ENCODE measurements at regions not wholly inside any gene's neighbourhood (a gene's known extent, or its start where the extent isn't known, plus 50 kb on each side); places are given as distances from the start of the nearest gene placed in this dataset.

DNA sequence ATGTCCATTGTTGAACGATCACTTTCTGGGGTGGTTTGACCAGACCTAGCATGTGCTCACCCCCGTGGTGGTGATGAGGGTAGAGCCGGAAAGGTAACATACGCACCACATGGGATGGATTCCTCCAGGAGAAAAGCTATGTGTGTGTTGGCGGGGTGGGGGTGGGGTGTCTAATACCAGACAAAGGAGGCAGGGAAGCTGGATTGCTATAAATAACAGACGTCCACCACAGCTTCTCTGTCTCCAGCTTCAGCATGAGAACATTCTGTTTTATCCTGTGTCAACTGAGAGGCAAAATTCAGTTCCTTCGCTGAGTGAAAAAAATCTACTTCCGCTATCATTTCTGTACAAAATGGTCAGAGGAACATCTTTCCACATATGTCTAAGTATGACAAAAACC is 151.0 kb downstream of the PCSK1 start:
- DNase-seq: no peak

DNA sequence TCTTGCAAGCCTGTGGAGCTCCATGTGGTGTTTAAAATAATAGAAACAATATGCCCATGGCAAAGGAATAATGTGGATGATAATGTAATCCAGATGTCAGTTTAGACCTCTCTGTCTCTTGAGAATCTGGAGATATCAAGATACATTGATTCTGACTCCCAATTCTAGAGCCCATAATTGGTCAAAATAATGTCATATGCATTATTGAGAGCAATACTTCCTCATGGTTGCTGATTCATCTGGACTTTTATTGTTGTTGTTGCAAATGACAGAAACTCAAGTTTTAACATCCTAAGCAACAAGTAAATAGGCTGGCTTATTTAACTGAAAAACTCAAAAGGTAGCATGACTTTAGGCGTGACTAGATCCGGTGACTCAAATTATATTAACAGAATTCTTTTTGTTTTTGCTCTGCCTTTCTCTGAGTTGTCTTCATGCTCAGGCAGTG is 152.1 kb downstream of the PCSK1 start:
- no peak for DNase-seq

DNA sequence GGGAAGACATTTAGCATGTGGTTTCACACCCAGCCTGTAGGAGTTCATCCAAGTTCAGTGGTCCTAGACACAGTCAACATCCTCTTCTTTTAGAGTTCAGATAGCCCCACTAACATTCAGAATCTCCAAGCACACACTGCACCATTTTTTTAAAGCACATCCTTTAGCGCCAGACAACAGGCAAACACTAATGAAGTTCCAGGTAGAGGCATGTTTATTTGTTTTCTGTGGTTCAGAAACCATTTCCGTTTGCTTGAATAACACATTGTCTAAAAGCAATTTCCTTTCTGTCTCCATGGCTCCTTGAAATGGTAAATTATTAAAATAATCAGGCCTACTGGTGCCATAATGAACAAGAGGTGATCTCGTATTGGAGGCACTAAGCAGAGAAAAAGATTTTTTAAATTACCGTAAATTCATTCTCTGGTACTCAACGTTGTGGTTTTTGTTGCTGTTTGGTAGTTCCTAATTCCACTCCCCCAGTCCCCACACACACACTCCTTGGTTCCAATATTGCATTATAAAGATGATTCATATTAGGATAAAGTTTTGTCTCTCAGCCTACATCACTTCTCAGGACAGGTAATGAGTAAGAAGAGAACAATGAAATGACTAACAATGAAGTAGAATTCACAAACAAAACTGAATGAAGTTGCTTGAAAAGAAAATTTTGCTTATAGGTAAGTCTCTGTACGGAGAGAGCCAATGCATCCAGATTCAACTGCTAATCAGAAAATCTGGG is 153.1 kb downstream of the PCSK1 start:
- DNase-seq: no peak

DNA sequence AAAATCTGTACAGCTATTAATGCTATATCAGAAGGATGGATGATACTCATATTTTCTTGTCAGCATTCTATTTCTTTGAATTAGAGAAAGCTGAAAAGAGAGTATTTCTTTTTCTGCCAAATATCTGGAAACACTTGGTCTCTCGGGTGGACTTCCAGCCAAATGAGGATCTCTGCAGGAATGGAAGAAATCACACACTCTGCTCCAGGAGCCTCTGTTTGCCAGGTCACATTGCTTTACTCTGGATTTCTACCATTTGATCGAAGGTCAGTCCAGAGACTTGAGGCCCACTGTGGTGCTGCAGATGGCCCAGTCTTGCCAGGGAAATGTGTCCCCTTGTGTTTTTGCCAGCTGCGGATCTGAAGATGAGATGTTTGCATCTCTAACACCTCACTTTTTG is 154.1 kb downstream of the PCSK1 start:
- DNase-seq: no peak

DNA sequence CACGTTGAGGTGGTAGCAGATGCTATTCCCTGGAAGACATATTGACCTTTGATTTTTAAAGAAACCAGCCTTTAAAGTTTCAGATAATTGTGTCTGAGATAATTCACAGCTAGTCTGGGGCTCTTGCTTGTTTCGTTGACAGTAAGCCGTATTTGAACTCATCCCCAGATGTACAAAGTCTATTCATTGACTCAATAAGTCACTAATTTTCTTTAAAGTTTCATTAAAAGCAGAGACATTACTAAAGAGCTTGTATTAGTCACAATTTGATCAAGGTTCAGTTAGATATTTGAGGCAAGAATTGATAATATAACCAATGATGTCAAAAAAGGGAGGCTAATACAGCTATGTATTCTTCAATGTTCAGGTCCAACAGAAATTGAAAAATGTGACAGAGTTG is 158.0 kb downstream of the PCSK1 start:
- DNase-seq: no peak

DNA sequence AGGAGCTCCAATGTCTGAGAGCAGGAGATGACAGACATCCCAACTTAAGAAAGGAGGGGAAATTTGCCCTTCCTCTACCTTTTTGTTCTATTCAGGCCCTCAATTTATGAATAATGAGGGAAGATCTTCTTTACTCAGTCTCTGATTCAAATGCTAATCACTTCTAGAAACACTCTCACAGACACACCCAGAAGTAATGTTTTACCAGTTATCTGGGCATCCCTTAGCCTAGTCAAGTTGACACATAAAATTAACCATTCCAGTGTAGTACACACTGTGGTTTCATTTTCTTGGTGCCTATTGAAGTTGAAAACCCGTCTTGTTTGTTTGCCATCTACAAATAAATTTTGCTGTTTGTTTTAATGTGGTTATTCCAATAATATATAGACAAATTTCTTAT is 167.6 kb downstream of the PCSK1 start:
- DNase-seq: no peak

DNA sequence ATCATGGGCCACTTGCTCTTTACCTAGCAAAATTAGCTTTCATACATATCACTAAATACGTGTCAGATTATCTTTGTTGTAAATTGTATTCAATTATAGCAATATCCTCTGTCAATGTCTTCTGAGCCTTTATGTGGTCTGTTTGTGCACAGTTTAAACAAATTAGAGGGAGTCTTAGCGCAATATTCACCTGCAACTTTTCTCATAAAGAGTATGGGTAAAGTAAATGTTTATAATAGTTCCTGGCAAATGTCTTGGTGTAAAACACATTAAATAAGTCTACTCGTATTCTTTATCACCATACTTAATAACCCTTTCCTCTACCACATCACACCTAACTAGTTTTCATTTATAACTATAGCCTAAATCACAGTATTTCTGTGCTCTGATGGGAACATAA is 169.0 kb downstream of the PCSK1 start:
- no peak for DNase-seq

DNA sequence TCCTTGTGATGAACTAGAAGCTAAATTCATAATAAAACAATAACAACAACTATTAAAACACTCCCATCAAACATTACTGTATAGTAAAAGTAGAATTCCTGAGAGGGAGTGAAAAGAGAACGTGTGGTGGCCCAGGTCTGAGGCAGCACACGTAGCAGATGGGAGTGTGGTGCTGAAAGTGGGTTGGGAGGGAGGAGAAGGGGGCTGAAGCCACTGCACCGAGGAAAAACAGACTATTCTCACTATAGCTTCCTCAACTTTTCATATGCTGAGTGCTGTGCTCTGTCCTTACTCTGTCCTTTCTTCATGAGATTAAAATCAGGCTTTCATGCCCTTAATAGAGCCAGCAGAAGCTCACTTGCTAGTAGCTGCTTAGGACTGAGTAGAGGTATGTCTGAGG is 170.9 kb downstream of the PCSK1 start:
- DNase-seq: no peak

DNA sequence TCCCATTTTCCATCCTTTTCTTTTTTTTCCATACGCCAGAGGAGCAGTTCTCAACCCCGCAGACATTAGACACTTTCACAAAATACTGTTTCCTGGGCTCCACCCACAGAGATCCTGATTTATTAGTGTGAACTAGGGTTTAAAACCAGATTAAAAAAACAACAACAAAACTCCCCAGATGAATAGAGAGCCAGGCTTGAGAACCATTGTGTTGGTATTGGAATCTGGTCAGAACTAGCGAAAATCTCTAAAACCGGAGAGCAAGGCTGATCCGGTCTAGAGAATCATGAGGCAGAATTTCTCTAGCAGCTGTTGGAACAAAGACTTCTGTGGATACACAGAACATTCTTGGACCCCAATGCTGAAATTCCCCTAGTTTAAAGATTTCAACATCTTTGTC is 173.0 kb downstream of the PCSK1 start:
- DNase-seq: no peak

DNA sequence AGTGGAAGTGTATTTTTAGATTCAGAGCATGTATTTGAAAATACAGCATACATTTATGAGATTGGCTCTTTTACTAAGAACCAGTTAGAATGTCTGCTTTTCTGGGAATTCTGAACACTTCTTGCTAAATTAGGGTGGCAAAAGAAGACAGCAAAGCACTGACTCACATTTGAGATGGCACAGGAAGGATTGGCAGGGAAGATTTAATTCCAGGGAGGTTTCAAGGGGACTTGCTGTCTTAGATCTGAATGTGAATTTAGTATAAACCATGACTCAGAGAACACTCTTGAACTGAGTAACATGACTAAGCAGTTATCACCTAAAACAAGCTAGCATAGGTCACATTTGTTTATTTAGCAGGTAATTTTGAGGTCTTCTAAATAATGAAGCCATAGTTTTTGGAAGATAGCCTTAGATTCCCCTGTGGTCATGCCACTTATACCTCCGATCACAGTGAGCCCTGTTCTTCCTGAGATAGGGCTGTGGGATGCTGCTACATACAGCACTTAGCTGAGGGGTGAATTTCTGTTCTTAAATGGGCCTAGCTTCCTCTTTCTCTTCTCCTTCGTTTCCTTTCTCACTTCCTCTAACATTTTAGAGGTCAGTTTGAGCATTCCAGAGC is 173.8 kb downstream of the PCSK1 start:
- DNase-seq: no peak

DNA sequence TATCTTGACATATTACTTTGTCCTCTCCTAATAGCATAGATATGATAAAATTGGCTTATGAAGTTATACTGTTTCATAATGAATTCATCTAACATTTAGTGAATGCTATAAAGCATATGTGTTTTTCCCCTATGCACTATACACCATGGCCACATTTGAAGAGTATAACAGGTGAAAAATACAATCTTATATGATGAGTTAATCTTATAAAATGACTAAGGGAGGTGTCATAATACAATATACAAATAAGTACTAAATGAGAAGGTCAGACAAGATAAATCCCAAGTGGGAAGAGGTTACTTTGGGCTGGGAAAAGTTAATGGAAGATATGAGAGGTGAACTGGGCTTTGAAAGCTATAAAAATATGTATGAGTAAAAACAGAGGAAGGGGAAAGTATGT is 174.4 kb downstream of the PCSK1 start:
- no peak for DNase-seq

DNA sequence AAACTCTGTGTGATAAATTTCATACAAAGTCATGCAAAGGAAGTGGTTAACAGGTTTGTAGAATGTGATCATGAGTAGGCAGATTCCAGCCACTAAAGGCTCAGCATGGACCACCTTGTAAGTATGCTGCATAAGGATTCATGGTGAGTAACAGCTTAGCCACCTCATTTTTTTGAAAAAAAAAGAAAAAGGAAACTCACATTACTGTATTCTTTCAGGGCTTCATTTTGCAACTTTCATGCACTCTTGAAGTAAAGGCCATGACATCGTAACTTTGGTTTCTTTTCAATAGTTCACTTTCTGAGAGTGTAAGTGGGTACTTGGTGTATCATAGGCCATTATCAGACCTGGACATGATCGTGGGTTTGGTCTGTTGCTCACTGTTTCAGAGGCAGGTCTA is 175.1 kb downstream of the PCSK1 start:
- no peak for DNase-seq

DNA sequence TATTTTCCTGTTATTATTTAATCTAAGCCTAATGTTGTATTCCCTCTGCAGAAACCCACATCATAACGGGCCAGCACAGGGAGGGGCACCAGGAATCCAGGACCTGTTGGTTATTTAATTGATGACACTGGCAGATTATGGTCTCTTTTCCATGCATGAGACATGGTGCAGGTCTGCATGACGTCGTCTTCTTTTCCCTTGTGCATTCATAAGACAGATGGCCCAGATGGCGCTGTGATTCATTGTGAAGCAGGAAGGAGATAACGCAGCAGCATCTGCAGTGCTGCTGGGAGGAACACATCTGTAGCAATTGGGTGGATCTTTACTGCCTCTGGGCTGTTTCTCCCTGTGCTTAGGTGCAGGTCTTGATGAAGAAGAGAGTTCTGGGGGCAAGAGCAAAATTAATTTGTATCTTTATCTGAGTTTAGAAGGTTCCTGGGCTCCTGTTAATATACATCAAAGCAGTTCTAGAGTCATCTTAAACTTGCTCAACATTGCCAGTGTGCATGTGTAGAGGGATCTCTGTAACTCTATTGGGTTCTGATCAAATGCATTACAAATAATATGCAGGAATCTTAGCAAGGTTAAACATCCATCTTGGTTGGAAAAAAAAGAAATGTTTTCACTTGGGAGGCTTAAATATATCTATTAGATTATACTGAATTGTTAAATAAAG is 176.1 kb downstream of the PCSK1 start:
- no peak for DNase-seq

DNA sequence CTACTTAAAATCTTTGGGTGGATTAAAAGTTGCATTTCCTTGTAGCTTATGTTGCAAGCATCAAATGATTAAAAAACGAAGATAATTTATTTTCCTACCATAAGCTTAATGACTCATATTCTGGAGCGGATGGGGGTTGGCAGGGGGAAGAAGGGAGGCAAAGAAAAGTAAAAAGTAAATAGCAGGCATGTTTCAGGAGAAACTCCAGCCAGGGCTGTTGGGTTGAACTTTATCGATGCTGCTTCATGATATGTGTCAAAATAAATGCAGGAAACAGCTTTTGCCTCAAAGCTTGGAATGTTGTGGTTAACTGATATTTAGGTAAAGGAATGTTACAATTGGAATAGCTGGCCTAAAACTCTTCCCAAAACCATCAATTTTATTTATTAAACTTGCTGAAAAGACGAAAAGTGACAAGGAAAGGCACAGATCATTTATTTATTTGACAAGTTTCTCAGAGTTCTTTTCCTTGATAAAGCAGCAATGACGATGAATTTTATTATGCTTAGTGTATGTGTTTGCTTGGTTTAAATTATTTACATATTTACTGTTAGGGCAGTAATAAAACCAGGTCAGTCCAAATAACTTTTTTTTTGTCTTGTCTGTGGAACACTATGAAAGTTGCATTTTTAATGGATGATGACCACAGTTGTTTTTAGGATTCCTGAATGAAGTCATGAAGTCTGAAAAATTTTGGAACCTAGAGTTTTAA is 177.9 kb downstream of the PCSK1 start:
- DNase-seq: no peak

DNA sequence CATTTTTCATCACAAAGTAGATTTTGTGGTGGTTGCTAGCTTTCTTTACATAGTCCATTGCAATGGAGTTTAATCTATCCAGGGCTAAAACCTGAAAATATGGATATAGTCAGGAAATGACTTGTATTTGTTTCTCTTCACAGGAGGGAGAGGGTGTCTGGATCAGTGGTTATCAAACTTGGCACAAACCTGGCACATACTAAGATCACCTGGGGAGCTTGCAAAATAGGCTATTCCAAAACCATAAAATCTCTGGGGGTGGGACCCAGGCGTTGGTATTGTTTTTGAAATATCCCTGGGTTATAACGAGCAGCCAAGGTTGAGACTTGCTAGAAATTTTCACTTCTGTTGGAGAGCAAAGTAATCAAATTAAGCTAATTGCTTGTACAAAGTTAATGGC is 179.9 kb downstream of the PCSK1 start:
- DNase-seq: no peak

DNA sequence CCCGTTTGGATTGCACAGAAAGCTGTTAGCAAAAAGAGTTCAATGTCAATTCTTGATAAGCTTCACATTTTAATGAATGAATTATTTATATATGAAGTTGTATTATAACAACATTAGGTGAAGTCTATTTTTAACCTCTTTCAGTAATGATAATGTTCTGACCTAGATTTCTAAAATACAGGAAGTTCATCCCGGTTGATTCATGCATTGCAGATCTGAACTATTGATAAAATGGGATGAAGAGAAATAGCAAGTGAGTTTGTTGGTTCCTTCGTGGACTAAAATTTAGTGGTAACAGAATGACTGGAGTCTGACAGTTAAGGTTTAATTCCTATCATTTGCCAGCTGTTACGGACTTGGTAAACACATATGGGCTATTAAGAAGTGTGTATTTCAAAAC is 180.5 kb downstream of the PCSK1 start:
- DNase-seq: no peak

DNA sequence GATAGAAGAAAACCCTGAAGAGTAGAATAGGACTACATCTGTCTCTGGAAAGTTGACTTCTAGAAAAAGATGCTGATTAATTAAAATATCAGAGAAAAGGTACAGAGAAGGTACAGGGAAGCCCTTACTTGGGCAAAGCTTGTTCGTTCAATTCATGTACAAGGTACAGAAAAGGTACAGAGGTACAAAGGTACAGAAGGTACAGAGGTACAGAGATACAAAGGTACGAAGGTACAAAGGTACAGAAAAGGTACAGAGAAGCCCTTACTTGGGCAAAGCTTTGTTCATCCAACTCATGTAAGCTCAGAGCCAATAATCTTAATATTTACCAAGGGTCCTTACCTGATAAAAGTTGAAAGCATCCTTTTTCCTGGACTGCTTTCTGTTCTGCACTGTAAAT is 182.3 kb downstream of the PCSK1 start:
- DNase-seq: no peak

DNA sequence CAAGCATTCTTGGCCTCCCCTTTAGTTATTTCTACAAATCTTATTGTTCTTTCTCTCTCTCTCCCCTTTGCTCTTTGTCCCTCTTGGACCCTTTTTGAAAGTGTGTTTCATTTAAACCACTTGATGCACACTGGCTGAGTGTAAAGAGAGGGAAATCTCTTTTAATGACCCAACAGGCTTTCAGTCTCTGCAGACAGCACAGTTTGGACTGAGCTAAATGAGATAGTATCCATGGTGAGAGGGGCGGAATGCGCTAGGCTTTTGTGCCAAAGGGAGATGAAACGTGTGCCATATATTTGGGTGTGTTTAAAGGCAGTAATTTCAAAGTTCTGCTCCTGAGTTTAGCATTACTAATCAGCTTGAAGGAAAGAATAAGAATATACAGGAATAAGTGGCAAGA is 184.9 kb downstream of the PCSK1 start:
- no peak for DNase-seq

DNA sequence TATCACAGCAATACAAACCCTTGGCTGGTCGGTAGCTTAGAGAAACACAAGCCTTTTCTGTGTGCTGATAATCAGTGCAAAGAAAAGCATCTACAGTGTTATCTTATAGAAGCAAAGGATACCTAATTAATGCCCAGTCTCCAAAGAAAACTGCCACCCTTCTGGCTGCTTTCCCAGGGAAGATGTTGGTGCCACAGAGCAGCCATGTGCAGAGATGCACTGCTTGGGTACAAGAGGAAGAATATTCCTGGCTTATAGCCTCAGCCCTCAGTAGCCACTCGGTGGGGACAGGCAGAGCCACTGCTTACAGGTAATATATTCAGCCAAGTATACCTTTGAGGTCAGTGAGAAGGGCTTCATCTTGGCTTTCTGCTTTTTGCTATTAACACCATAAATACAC is 185.3 kb downstream of the PCSK1 start:
- no peak for DNase-seq

DNA sequence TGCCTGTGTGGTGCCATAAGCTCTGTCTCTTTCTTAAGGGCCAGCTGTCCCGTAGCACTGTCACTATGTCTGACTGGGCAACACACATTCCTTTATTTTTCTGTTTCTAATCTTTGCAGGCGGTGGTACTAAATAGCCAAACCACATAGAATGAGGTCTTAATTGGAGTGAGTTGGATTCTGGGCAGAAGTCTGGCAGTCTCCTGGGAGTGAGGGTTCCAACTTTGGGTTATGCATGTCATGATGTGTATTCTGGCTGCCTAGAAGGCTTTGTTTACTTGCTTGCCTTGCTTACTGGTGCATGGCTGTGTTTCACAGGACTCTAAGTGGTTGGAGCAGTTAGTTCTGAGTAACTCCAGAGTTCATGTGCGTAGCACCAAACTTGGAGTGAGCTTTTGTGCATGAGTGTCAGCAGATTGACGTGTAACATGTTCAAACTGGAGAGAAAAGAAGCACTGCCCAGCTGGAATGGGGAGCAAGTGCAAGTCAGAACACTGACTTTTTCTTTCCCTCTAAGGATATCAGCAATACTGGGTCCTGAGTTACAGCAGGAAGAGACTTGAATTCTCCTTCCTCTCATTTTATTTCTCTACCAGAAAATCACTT is 185.8 kb downstream of the PCSK1 start:
- no peak for DNase-seq

DNA sequence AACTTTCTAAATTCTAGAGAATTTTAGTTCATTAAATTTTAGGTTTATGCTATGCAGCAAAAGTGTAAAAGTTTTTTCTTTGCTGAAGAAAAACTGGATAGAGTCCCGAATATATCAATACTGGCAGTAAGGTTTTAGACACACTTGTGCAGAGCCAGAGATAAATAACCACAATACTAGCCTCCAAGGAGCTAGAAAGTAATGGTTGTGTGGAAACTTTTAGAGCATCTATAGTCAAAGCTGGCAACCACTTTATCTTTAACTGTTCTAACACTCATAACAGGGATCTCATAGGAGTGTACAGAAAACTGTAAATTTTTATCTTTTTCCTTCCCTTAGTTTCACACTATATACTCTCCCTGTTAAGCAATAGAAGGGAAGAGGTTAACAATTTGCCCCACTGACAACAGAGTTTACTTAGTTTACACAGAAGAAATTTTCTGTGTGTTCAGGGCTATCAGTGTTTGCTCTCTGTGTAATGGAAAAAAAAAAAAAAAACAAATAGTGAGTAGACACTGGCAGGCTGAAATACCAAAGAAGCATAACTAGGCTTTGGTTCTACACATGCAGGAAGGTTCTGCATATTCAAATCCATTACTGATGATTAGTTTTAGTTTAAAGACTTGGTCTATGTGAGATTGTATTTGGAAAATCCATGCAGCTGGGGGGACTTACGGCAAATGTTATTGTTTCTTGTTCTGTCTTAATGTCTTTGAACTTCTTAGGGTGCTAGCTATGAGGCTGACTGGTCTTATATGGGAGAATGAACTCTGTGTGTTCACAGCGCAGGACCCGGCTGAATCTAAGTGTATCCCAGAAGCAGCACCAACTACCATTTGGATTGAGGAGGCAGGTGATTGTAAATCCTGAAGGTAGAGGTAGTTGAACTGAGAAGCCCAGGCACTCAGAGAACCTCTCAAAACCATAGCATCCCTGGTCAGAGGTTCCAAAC is 187.6 kb downstream of the PCSK1 start:
- DNase-seq: no peak

DNA sequence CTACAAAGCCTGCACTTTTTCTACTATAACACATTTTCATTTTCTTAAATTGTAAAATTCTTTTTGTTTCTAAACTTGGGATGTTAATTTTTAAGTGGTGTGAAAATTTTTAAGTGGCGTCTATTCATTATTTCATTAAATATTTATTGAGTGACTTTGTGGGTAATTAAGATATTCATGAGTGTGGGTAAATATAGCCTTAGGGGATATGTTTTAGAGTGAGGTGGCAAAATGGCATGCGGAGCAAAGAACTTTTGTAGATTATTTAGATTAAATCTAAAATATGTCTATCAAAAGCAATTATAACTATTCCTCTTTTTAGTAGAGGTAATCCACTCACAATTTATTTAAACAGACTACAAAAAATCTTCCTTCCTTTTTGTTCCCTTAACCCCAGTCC is 188.4 kb downstream of the PCSK1 start:
- no peak for DNase-seq

All from DMS79 (cell line).